NCI-H524 treated with DMSO at 0.1 percent for 48 hours (cell line): ENCODE measurements at regions not wholly inside any gene's neighbourhood (a gene's known extent, or its start where the extent isn't known, plus 50 kb on each side); places are given as distances from the start of the nearest gene placed in this dataset.
A peak's percentile ranks its signal among the peaks of the same experiment; 100 is the strongest.

Experiments used
- DNase-seq: peaks from one replicate; lab custom pipeline; 2025; lab: John Stamatoyannopoulos, UW

DNA sequence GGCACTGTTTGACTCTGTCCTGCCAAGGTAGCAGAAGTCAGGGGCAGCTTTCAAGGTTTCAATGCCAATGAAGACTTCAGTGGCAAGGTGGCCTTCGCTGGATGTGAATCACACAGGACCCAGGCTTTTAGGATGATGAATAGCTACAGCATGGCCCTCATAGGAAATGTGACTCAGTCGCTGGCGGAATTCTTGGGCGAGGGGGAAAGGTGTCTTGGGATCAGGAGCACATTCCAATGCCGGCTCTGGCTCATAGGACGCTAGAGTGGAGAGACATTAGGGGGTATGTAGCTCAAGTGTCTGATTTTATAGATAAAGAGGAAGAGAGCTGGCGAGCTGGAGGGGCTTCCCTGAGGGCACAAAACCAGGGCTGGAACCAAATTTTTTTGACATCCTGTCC is 68.6 kb downstream of the SMIM21 start:
- no peak for DNase-seq

DNA sequence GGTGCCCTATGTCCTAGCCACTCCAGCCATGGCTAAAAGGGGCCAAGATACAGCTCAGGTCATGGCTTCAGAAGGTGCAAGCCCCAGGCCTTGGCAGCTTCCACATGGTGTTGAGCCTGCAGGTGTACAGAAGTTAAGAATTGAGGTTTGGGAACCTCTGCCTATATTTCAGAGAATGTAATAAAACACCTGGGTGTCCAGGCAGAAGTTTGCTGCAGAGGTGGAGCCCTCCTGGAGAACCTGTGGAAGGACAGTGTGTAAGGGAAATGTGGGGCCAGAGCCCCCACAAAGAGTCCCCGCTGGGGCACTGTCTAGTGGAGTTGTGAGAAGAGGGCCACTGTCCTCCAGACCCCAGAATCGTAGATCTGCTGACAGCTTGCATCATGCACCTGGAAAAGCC is 74.1 kb downstream of the SMIM21 start:
- no peak for DNase-seq

- DNase-seq, result no peak
Observed at GRCh38 chr18:75351409-75351808, 76.1 kb downstream of the SMIM21 start.

- DNase-seq, result no peak
Observed at GRCh38 chr18:75350857-75351256, 76.6 kb downstream of the SMIM21 start.

DNA sequence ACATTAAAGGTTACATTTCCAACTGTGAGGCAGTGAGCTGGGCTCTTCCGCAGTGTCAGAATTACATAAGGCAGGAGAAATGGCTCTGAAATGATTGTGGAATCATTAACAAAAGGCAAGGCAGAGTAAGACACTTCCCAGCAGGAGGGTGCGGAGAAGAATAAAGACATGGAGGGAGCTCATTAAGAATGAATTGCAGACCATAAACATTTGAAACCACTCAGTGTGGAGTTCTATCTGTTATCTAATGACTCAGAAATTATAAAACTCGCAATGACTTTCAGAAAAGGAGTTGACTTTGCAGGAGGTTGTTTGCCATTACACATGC is 77.0 kb downstream of the SMIM21 start:
- no peak for DNase-seq

- no peak for DNase-seq
Observed at GRCh38 chr18:75349668-75350511, 77.6 kb downstream of the SMIM21 start.

- DNase-seq, result no peak
Observed at GRCh38 chr18:75346671-75347070, 80.8 kb downstream of the SMIM21 start.

DNA sequence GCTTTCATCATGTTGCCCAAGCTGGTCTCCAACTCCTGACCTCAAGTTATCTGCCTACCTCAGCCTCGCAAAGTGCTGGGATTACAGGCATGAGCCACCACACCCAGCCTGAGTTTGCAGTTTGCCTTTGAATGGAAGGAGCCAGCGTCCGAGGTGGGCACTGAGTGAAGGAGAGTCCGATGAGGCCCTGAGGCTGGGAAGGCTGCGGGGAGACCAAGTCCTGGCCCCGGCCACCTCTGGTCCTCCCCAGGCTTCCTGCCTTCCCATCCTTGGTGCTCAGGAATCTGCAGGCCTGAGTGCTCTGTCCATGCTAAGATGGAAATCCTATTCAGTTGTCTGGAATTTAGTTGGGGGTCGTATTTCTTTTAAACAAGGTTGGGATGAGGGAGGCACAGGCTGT is 82.9 kb downstream of the SMIM21 start:
- DNase-seq, result no peak

- no peak for DNase-seq
Observed at GRCh38 chr18:75344161-75344560, 83.3 kb downstream of the SMIM21 start.

DNA sequence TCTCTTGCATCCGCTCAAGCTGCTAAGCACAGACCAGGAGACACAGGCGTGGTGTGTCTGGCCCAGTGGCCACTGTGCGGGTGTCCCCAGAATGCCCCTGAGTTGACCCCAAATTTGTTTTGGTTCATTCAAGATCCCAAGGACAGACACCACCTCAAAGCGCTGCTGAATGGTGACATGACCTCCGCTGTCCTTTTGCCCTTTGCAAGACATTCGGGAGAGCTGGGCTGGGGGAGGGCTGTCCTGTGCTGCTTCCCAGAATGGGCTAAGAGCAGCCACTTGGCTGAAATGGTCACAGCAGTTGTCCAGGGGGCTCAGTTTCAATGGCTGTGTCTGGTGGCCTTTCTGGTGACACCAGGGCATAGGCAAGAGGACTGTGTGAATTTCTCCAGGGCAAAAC is 84.1 kb downstream of the SMIM21 start:
- DNase-seq, result no peak

DNA sequence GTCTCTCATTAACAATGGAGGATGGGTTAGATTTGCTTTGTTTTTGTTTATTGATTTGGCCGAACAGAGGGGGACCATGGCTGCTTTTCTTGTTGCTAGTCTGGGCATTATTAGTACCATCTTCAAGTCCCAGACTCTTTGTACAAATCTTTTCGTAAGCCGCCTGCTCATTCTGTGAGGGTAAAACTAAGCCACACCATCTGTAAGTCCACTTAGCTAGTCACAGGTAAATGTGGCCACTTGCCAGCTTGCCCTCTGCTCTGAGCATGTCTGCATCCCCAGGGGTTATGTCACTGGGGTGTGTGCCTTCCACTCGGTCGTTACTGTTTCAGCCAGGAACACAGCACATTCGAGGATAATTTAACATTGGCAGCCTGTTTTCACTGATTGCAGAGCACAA is 85.6 kb downstream of the SMIM21 start:
- peak; percentile 42 for DNase-seq

DNA sequence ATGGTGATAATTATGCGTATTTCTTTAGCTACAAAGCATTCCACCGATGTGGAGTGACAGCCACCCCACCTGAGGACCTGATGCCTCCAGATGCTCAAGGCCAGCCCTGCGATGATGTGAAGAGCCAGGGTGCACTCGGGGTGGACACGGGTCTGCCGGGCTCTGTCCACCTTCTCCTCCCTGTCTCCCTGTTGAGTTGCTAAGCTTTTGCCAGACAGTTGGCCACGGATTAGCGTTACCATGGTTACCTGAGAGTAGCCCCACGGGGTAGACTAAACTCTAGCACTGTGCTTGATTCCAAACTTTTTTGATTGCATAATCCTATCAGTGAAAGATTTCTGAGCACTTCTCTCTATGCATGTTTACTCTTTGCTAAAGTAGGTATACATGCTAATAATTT is 86.2 kb downstream of the SMIM21 start:
- no peak for DNase-seq

DNA sequence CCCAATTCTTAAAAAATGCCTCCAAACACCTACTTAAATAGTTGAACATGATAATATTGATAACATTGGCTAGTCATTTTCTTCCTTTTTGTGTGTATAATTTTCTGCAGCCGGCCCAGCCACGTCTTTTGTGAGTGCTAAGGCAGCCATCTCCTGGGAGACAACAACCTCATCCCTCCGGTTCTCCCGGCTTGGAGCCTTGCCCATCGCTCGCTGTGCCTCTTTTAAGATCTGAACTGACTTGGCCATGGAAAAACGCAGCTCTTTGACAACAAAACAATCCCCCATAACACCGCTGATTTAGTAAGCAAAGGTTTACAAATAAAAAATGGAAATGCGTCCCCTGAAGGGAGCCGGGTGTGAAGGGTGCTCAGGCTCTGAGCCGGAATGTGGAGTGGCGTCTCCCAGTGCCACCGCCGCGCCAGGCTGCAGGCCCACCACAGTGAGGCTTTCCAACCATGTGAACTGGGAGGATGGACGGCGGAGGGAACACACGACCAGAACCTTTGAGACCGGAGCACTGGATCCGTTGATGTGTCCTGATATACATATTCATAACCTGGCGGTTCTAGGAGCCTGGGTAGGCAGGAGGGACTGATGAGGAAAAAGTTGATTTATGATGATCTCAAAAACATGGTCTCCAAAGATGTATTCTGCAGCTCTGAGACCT is 87.4 kb downstream of the SMIM21 start:
- no peak for DNase-seq
